Type B pancreatic cell (in vitro differentiated cells): ENCODE measurements at regions not wholly inside any gene's neighbourhood (a gene's known extent, or its start where the extent isn't known, plus 50 kb on each side); places are given as distances from the start of the nearest gene placed in this dataset.

ENCODE experiments used
- DNase-seq: peaks from one replicate; pipeline ENCODE4 v3.0.0; 2021; ENCODE audit warnings: mixed read lengths; ENCODE audit not compliant: unreplicated experiment; ENCODE audit errors: extremely low spot score
- H3K27ac Mint-ChIP-seq: 2 replicates; pipeline ENCODE4 v1.8.0; 2021; ENCODE audit warnings: mild to moderate bottlenecking, mixed read lengths
- H3K27me3 Mint-ChIP-seq: 2 replicates; pipeline ENCODE4 v1.8.0; 2021; ENCODE audit warnings: mixed read lengths
- H3K36me3 Mint-ChIP-seq: 2 replicates; pipeline ENCODE4 v1.8.0; 2021; ENCODE audit warnings: mixed read lengths
- H3K4me1 Mint-ChIP-seq: one replicate; pipeline ENCODE4 v1.8.0; 2021; ENCODE audit warnings: mixed read lengths; ENCODE audit not compliant: unreplicated experiment
- H3K4me3 Mint-ChIP-seq: 2 replicates; pipeline ENCODE4 v1.8.0; 2021; ENCODE audit warnings: mild to moderate bottlenecking, mixed read lengths
- H3K9me3 Mint-ChIP-seq: 2 replicates; pipeline ENCODE4 v1.8.0; 2021; ENCODE audit warnings: mixed read lengths
- TF ChIP-seq, protein P1 (sequence below): fragments of 200-600 bp; sonication (generic); conservative IDR thresholded peaks from 2 replicates; pipeline ENCODE4 v1.5.0; 2021; ENCODE audit warnings: antibody characterized with exemption, mild to moderate bottlenecking

DNA sequence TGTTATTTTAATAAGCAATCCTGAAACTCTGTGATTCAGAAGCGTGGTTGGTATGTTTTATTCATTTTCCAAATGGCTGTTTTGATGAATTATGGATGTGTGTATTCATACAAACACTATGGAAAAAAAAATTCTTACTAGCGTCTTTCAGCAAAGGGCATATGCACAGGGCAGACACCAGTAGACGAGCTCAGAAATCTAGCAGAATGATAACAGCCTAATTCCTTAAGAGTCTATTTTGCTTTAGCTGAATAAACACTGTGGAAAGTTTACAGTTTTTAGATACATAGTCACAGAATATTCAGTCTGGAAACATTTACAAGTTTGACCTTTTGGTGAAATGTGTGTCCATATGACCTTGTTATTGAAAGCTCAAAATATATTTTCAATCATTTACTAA is 418.8 kb upstream of the LUZP2 start:
- no peaks in the 10 kb centered on the region for H3K9me3 Mint-ChIP-seq

DNA sequence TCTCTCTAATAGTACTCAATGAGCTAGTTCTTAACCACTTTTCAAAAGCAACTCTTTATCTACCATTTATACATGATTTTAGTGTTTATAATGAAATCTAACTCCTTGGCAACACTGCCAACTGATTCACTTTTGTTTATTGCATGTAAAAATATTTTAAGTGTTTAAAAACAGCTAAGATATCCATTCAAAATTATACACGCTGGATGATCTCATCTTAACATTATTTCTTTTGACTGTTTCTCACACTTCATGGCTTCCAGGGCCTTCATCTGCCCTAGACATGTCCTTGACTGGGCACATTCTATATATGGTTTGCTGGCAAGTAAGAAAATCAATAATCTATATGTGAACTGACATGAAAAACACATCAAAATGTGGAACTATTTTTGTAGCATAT is 414.6 kb upstream of the LUZP2 start:
- H3K9me3 Mint-ChIP-seq = peaks cover 6% of the 10 kb centered on the region
- peaks cover 9% of the 10 kb centered on the region for H3K4me1 Mint-ChIP-seq
- no peak overlapping the region for H3K27ac Mint-ChIP-seq
- no peak overlapping the region for H3K4me3 Mint-ChIP-seq
- H3K27me3 Mint-ChIP-seq = peaks cover 4% of the 10 kb centered on the region
- TF ChIP-seq, protein P1, sequence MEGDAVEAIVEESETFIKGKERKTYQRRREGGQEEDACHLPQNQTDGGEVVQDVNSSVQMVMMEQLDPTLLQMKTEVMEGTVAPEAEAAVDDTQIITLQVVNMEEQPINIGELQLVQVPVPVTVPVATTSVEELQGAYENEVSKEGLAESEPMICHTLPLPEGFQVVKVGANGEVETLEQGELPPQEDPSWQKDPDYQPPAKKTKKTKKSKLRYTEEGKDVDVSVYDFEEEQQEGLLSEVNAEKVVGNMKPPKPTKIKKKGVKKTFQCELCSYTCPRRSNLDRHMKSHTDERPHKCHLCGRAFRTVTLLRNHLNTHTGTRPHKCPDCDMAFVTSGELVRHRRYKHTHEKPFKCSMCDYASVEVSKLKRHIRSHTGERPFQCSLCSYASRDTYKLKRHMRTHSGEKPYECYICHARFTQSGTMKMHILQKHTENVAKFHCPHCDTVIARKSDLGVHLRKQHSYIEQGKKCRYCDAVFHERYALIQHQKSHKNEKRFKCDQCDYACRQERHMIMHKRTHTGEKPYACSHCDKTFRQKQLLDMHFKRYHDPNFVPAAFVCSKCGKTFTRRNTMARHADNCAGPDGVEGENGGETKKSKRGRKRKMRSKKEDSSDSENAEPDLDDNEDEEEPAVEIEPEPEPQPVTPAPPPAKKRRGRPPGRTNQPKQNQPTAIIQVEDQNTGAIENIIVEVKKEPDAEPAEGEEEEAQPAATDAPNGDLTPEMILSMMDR = no peak
- DNase-seq = no peak
- no peaks in the 10 kb centered on the region for H3K36me3 Mint-ChIP-seq

More for the DNA sequence above, 418.8 kb upstream of the LUZP2 start:
- Mint-ChIP-seq H3K4me1 (peaks cover 7% of the 10 kb centered on the region), H3K27ac (no peak overlapping the region), H3K27me3 (peaks cover 4% of the 10 kb centered on the region), H3K4me3 (no peak overlapping the region), H3K36me3 (no peaks in the 10 kb centered on the region)
- no peak for DNase-seq
- TF ChIP-seq, protein P1 = no peak

DNA sequence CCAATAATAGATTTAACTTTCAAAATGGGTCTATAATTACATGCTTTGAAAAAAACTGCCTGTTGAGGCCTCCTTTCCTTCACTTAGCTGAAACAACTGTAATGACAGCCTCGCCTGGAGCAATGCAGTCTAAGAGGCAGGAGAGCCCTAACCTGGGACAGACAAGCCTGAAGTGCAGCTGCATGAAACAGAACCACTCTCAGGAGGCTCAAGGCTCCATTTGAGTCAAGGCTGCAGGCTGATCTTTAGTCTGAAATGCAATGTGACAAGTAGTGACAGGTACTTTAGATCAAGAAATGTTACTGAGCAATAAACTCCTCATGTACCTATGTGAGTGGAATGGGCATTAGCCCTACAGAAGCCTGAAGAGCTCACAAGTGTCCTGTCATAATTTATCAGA is 414.0 kb upstream of the LUZP2 start:
- H3K9me3 Mint-ChIP-seq = peaks cover 6% of the 10 kb centered on the region
- TF ChIP-seq, protein P1 = no peak

DNA sequence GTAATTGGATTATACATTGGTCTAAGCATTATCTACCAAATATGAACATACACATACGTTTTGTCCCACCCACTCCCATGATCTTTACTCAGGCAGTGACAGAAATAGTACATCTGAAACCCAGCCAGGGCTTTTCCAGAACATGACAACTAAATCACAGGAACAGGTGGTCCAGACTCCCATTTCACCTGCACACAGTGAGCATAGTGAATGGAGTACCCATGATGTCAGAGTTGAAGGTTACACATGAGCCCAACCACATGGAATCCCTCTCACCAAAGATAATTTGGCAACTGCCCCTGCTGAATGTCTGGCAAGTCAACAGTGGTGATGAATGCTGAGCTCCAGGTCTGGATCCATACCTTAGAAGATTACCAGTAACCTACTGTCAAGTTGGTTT is 411.9 kb upstream of the LUZP2 start:
- Mint-ChIP-seq H3K9me3 (peaks cover 6% of the 10 kb centered on the region), H3K27ac (no peak overlapping the region), H3K36me3 (no peaks in the 10 kb centered on the region), H3K4me3 (no peak overlapping the region), H3K4me1 (peaks cover 13% of the 10 kb centered on the region), H3K27me3 (peaks cover 4% of the 10 kb centered on the region)
- TF ChIP-seq, protein P1 = no peak
- DNase-seq = no peak

More for the DNA sequence above, 414.0 kb upstream of the LUZP2 start:
- peaks cover 13% of the 10 kb centered on the region for H3K4me1 Mint-ChIP-seq
- H3K27me3 Mint-ChIP-seq = peaks cover 4% of the 10 kb centered on the region
- H3K36me3 Mint-ChIP-seq = no peaks in the 10 kb centered on the region
- no peak overlapping the region for H3K27ac Mint-ChIP-seq
- no peak for DNase-seq
- no peak overlapping the region for H3K4me3 Mint-ChIP-seq

DNA sequence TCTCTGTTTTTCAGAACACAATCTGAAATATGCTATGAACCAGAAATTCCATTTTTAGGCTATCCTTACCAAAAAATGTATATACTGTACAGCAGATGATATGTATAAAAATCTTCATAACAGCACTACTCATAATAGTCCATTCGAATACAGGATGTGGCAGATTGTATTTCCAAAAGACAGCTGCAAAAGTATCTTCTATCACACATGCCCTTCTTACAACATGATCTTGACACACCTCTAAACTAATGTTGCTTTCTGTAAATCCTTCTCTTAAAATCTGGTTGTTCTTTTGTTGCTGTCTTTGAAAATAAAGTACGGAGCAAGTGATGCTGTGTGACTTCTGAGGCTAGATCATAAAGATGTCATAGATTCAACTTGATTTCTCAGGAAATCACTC is 409.9 kb upstream of the LUZP2 start:
- Mint-ChIP-seq H3K27ac (no peak overlapping the region), H3K4me1 (peaks cover 8% of the 10 kb centered on the region), H3K36me3 (no peaks in the 10 kb centered on the region), H3K4me3 (no peak overlapping the region), H3K27me3 (no peaks in the 10 kb centered on the region), H3K9me3 (peaks cover 6% of the 10 kb centered on the region)
- no peak for DNase-seq
- TF ChIP-seq, protein P1 = no peak

DNA sequence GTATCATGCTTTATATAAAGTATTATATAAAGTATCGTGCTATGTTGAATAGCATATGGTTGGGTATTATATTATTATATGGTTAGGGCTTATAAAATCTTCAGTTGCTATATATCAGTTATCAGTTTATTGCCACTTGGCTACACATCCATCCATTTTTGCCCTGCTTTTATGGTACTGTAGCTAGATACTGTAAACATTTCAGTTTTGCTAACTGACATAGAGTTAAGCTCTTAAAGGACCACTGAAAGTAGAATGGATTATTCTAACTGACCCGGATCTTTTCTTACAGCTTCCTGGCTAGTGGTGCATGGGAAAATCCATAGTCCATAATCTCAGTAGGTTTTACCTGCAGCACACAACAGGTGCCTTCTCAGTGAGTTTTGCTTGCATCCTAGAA is 405.3 kb upstream of the LUZP2 start:
- Mint-ChIP-seq H3K27me3 (no peaks in the 10 kb centered on the region), H3K36me3 (no peaks in the 10 kb centered on the region), H3K9me3 (no peaks in the 10 kb centered on the region), H3K4me3 (no peak overlapping the region), H3K27ac (no peak overlapping the region), H3K4me1 (peaks cover 13% of the 10 kb centered on the region)
- DNase-seq = no peak
- TF ChIP-seq, protein P1 = no peak
